BLaER1 treated with 17β-estradiol and CSF1 and Interleukin-3, amounts not matched to agents 10 nM and 100 nM (cell line): ENCODE measurements at regions not wholly inside any gene's neighbourhood (a gene's known extent, or its start where the extent isn't known, plus 50 kb on each side); places are given as distances from the start of the nearest gene placed in this dataset.

Experiments
- H3K27ac ChIP-seq, 11 experiments: shearing (Covaris generic); formaldehyde crosslinking; 2 replicates each; pipeline ENCODE4 v1.8.1; 2022
- H3K27me3 ChIP-seq, 11 experiments: shearing (Covaris generic); formaldehyde crosslinking; 2 replicates each; pipeline ENCODE4 v1.8.1; 2022
- H3K36me3 ChIP-seq, 11 experiments: shearing (Covaris generic); formaldehyde crosslinking; 2 replicates each; pipeline ENCODE4 v1.8.1; 2022
- H3K4me1 ChIP-seq, 10 experiments: shearing (Covaris generic); formaldehyde crosslinking; 2 replicates each; pipeline ENCODE4 v1.8.1; 2022
- H3K4me2 ChIP-seq, 11 experiments: shearing (Covaris generic); formaldehyde crosslinking; 2 replicates each; pipeline ENCODE4 v1.8.1; 2022
- H3K4me3 ChIP-seq, 10 experiments: shearing (Covaris generic); formaldehyde crosslinking; 2 replicates each; pipeline ENCODE4 v1.8.1; 2022
- H3K9ac ChIP-seq, 11 experiments: shearing (Covaris generic); formaldehyde crosslinking; 2 replicates each; pipeline ENCODE4 v1.8.1; 2022
- H3K9me3 ChIP-seq, 11 experiments: shearing (Covaris generic); formaldehyde crosslinking; replicated peaks in 1 of 11; 2 replicates each; pipeline ENCODE4 v1.8.1; 2022
- H4K20me1 ChIP-seq, 11 experiments: shearing (Covaris generic); formaldehyde crosslinking; 2 replicates each; pipeline ENCODE4 v1.8.1; 2022
- Cebpa-rat ChIP-seq, 11 experiments: shearing (Covaris generic); IDR thresholded peaks; 2 replicates each; pipeline ENCODE4 v1.8.1; 2022

GRCh38 chr7:13282377-13282980 is 595.0 kb downstream of the ARL4A start:
- TF ChIP-seq Cebpa-rat (IDR thresholded peaks at IDR 0.05): no peak

GRCh38 chr7:13286916-13287315 is 599.5 kb downstream of the ARL4A start:
- Histone ChIP-seq H4K20me1 (no peaks in the 10 kb centered on the region), H3K27me3 (no peaks in the 10 kb centered on the region), H3K4me3 (no peak overlapping the region), H3K9me3 (no peaks in the 10 kb centered on the region), H3K4me2 (peak overlapping the region in 1 of 11 experiments; percentile 30; a peak in 1 of 22 replicates), H3K4me1 (peaks cover 0 to 15% (median 0%) of the 10 kb centered on the region in 10 experiments; a peak in 6 of 20 replicates), H3K9ac (no peak overlapping the region), H3K27ac (no peak overlapping the region), H3K36me3 (no peaks in the 10 kb centered on the region)
- TF ChIP-seq Cebpa-rat (IDR thresholded peaks at IDR 0.05): no peak

More at GRCh38 chr7:13282377-13282980, 595.0 kb downstream of the ARL4A start:
- no peak overlapping the region for H3K4me3 ChIP-seq
- H3K4me1 ChIP-seq: peaks cover 0 to 8% (median 0%) of the 10 kb centered on the region in 10 experiments; a peak in 3 of 20 replicates
- H3K9me3 ChIP-seq: no peaks in the 10 kb centered on the region
- no peaks in the 10 kb centered on the region for H4K20me1 ChIP-seq
- no peak overlapping the region for H3K4me2 ChIP-seq
- no peaks in the 10 kb centered on the region for H3K36me3 ChIP-seq
- H3K9ac ChIP-seq: no peak overlapping the region
- no peak overlapping the region for H3K27ac ChIP-seq
- no peaks in the 10 kb centered on the region for H3K27me3 ChIP-seq

DNA sequence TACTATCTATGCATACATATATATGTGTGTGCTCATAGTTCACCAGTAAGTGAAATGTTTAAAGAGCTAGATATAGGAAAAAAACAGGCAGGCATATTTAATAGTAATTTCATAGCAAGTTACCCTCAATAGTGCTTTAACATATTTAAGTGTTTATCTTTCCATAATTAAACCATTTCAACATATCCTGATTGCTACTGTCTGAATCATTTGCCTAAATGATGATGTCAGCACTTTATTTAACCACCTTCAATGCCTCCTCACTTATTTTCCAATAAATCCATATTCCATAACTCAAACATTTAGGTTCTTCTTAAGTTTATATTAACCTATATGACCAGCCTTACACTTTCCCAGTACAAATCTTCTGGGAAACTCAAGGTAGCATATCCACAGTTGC is 601.1 kb downstream of the ARL4A start:
- Histone ChIP-seq H3K27me3 (no peaks in the 10 kb centered on the region), H3K4me2 (peak overlapping the region in 3 of 11 experiments; percentile 15 to 41 (median 20); a peak in 5 of 22 replicates), H3K27ac (no peak overlapping the region), H3K9ac (no peak overlapping the region), H3K36me3 (no peaks in the 10 kb centered on the region), H3K4me1 (peaks cover 0 to 15% (median 0%) of the 10 kb centered on the region in 10 experiments; a peak in 6 of 20 replicates), H3K9me3 (no peaks in the 10 kb centered on the region), H4K20me1 (no peaks in the 10 kb centered on the region), H3K4me3 (no peak overlapping the region)
- TF ChIP-seq Cebpa-rat (IDR thresholded peaks at IDR 0.05): no peak

GRCh38 chr7:13290975-13291374 is 603.5 kb downstream of the ARL4A start:
- H3K9ac ChIP-seq: no peak overlapping the region
- H3K27ac ChIP-seq: no peak overlapping the region
- no peak overlapping the region for H3K4me3 ChIP-seq
- H4K20me1 ChIP-seq: no peaks in the 10 kb centered on the region
- H3K4me1 ChIP-seq: peaks cover 0 to 15% (median 0%) of the 10 kb centered on the region in 10 experiments; a peak in 6 of 20 replicates
- no peaks in the 10 kb centered on the region for H3K36me3 ChIP-seq
- no peak for TF ChIP-seq Cebpa-rat (IDR thresholded peaks at IDR 0.05)
- no peaks in the 10 kb centered on the region for H3K27me3 ChIP-seq
- no peaks in the 10 kb centered on the region for H3K9me3 ChIP-seq
- no peak overlapping the region for H3K4me2 ChIP-seq

GRCh38 chr7:13293264-13294002 is 606.0 kb downstream of the ARL4A start:
- no peak overlapping the region for H3K27ac ChIP-seq
- no peaks in the 10 kb centered on the region for H3K36me3 ChIP-seq
- H3K4me3 ChIP-seq: no peak overlapping the region
- H3K9me3 ChIP-seq: no peaks in the 10 kb centered on the region
- H4K20me1 ChIP-seq: no peaks in the 10 kb centered on the region
- no peak overlapping the region for H3K9ac ChIP-seq
- peaks cover 0 to 4% (median 0%) of the 10 kb centered on the region in 10 experiments; a peak in 6 of 20 replicates for H3K4me1 ChIP-seq
- H3K4me2 ChIP-seq: no peak overlapping the region
- H3K27me3 ChIP-seq: no peaks in the 10 kb centered on the region
- TF ChIP-seq Cebpa-rat (IDR thresholded peaks at IDR 0.05): no peak

DNA sequence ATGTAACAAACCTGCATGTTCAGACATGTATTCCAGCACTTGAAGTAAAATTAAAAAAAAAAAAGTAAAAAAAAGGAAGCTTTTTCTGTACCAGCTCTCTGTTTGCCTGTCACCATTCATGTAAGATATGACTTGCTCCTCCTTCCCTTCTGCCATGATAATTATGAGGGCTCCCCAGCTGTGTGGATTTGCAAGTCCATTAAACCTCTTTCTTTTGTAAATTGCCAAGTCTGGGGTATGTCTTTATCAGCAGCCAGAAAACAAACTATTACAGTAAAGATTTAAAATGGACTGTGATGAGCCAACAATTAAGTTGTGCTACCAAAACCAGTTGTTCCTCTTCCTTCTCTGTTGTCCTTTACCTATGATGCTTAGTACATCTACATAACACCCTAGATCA is 619.6 kb downstream of the ARL4A start:
- no peaks in the 10 kb centered on the region for H3K4me1 ChIP-seq
- no peak for TF ChIP-seq Cebpa-rat (IDR thresholded peaks at IDR 0.05)
- no peak overlapping the region for H3K9ac ChIP-seq
- H3K9me3 ChIP-seq: peaks cover 14 to 19% (median 15%) of the 10 kb centered on the region in 11 experiments
- no peaks in the 10 kb centered on the region for H3K36me3 ChIP-seq
- no peaks in the 10 kb centered on the region for H3K27me3 ChIP-seq
- no peaks in the 10 kb centered on the region for H4K20me1 ChIP-seq
- no peak overlapping the region for H3K4me2 ChIP-seq
- H3K27ac ChIP-seq: no peak overlapping the region
- no peak overlapping the region for H3K4me3 ChIP-seq

- Histone ChIP-seq H3K9ac (no peak overlapping the region), H3K27ac (no peak overlapping the region), H3K4me2 (no peak overlapping the region), H3K27me3 (no peaks in the 10 kb centered on the region), H3K36me3 (no peaks in the 10 kb centered on the region), H4K20me1 (no peaks in the 10 kb centered on the region), H3K9me3 (peaks cover 25 to 32% (median 27%) of the 10 kb centered on the region in 11 experiments), H3K4me1 (no peaks in the 10 kb centered on the region), H3K4me3 (no peak overlapping the region)
- no peak for TF ChIP-seq Cebpa-rat (IDR thresholded peaks at IDR 0.05)
These were observed 621.0 kb downstream of the ARL4A start for GRCh38 chr7:13308423-13308822.

- no peaks in the 10 kb centered on the region for H4K20me1 ChIP-seq
These were observed 622.1 kb downstream of the ARL4A start for GRCh38 chr7:13309535-13309934.

GRCh38 chr7:13312307-13312706 is 624.9 kb downstream of the ARL4A start:
- H3K4me1 ChIP-seq: no peaks in the 10 kb centered on the region
- no peak for TF ChIP-seq Cebpa-rat (IDR thresholded peaks at IDR 0.05)
- no peak overlapping the region for H3K4me2 ChIP-seq
- no peak overlapping the region for H3K27ac ChIP-seq
- H4K20me1 ChIP-seq: no peaks in the 10 kb centered on the region
- no peak overlapping the region for H3K4me3 ChIP-seq
- H3K9me3 ChIP-seq: peaks cover 26 to 42% (median 34%) of the 10 kb centered on the region in 11 experiments
- H3K36me3 ChIP-seq: no peaks in the 10 kb centered on the region
- no peaks in the 10 kb centered on the region for H3K27me3 ChIP-seq
- H3K9ac ChIP-seq: no peak overlapping the region

More at GRCh38 chr7:13309535-13309934, 622.1 kb downstream of the ARL4A start:
- no peak overlapping the region for H3K9ac ChIP-seq
- H3K4me1 ChIP-seq: no peaks in the 10 kb centered on the region
- no peak overlapping the region for H3K4me3 ChIP-seq
- no peaks in the 10 kb centered on the region for H3K36me3 ChIP-seq
- peaks cover 26 to 37% (median 31%) of the 10 kb centered on the region in 11 experiments for H3K9me3 ChIP-seq
- no peaks in the 10 kb centered on the region for H3K27me3 ChIP-seq
- H3K4me2 ChIP-seq: no peak overlapping the region
- H3K27ac ChIP-seq: no peak overlapping the region
- no peak for TF ChIP-seq Cebpa-rat (IDR thresholded peaks at IDR 0.05)
